DMS 273 (cell line): ENCODE measurements at regions not wholly inside any gene's neighbourhood (a gene's known extent, or its start where the extent isn't known, plus 50 kb on each side); places are given as distances from the start of the nearest gene placed in this dataset.

Experiments used
- DNase-seq: peaks from one replicate; lab custom pipeline; 2025; ENCODE audit not compliant: unreplicated experiment; lab: John Stamatoyannopoulos, UW

DNA sequence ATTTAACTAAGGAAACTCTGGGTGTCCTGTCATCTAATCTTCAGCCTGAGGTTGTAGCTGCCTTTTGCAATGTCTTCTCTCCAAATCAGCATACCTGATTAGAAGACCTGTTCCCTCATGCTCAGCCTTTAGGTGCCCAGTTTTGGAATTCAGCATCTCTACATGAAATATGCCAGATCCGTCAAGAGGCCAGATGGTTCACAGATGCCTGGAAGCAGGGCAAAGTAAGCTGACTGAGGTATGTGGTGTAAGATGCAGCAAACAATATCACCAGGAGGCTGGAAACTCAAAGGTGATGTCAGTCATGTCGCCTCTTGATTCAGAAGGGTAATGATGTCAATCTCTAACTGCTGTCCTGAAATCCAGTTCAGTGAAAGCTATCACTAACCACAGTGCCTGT is 324.4 kb downstream of the PRELID2 start:
- peak; percentile 26 for DNase-seq

DNA sequence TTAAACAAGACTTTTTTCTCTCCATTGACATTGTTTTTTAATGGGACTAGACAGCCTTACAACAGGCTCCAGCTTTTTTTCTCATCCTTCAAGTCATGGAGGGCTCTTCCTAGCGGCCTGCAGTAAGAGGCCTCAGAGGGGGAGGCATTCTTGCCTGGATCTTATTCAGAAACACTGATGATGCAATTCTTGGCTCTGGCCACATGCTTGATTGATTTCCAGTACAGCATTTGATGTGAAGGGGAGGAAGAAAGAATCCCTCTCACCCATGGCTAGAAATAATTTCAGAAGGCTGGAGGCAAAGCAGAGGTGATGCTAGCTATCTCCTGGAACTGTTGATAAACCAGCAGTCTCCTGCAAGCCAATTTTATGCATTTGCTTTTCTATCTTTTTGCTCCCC is 324.8 kb downstream of the PRELID2 start:
- DNase-seq: peak; percentile 16

DNA sequence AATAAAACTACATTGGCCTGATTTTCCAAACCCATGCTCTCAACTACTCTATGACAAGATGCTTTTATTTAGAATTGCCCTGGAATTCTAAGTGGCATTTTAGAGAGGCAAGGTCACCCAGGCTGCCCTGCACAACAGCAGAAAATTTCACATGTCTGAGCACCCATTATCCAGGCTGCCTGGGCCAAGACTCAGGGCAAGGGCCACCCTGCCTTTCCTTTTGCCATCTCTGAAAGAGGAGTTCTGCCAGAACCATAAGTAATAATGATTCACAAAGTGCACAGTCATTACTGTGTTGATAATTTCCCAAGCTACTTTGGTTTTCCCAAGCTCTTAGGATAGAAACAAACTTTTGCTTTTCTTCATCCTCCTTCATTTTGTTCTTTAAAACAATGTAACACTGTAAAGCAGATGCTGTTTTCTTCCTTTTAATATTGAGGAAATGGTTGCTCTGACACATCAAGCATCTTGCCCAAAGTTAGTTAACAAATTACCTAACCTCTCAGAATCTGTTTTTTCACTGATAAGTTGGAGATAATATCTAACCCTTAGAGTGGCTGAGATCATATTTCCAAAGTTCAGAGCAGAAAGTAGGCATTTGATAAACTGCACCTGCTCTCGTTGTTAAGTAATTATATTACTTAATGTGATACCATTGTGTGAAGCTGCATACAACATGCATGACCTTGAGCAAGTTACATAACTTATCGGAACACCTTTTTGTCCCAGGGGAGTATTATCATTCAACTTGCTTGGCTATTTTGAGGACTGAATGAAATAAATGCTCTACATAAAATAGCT is 325.6 kb downstream of the PRELID2 start:
- DNase-seq: peak; percentile 11

DNA sequence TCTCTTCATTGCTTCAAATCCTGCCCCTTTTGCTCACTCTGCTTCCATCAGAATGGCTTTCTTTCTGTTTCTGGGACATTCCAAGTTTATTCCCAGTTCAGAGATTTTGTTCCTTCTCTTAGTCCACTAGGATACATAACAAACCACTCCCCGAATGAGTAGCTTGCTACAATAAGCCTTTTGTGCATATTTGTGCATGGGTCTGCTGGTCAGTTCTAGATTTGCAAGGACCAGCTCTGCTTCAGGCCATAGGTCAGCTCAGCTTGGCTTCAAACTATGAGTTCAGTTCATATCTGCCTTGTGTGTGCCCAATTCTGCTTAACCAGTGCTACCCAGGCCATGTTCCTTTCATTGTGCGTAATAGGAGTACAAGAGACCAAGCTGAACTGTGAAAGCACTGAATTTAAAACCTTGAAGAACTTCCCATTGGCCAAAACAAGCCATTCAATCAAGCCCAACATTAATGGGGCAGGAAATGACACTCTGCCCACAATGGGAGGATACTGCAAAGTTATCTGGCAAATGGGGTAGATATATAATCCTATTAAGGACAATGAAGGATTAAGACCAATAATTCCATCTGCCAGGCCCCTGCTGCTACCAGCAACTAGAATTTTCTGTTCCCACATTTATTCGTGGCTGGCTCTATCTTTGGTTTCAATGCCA is 328.8 kb downstream of the PRELID2 start:
- no peak for DNase-seq

DNA sequence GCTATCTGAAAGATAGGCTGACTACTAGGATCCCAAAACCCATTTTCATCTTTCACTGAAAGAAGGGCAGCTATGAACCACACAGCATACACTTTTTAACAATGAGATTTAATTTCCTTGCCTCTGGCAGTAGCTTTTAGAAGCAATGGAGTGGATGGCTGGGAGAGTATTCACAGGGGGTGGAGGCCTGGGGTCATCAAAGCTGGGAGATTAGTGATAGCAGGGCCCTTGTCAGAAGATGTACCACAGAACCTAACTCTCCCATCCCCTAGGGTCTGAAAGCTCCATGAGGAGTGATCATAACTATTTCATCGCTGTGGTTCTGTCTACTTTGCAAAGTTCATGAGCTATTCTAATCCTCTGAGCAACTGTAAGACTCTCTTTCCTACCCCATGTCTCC is 332.2 kb downstream of the PRELID2 start:
- DNase-seq: no peak

DNA sequence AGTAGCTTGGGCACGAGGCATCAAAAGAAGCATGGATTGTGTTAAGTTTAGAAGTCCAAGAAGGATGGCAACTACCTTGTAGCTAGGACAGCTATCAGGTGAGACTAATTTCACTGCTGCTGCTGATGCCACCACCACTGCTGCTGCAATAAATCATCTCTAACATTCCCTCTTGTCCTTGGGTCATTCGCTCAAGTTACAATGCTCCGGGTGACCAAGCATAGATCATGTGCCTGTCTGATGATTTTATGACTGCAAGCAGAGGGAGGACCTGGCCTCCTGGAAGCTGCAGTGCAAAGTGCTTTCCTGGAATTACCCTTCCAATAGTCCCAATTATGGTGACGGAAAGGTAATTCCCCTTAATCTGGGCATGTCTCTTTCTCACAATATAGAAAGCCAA is 334.4 kb downstream of the PRELID2 start:
- DNase-seq: no peak

DNA sequence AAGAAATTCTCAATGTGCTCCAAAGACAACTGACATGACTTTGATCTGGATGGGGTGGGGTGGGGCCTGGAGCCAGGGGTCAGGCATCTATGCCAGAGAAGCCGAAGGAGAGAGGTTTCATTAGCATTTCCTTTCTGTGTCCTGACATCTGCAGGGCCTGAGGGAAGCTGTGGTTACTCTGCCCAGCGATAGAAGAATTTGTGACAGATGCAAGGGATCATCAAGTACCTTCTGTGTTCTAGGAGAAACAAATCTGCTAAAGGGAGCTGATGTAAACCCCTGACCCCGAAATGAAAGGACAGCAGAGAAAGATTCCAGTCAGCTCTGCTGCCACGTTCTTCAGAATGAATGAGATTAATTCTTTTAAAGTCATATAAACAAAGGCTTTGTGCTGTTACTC is 335.7 kb downstream of the PRELID2 start:
- DNase-seq: peak; percentile 27

DNA sequence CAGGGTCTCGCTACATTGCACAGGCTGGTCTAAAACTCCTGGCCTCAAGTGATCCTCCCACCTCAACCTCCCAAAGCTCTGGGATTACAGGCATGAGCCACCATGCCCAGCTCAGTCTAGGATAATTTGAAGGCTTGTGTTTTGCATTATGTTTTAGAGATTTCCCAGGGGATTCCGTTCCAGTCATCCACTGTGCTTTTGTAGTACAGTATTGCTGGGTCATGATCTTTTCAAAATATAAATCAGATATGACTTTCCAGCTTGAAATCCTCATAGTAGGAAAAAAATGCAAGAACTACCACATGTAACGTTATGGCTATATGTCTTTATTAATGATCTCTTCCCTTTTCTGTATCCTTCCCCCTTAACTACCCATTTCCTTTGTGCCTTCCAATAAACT is 338.1 kb downstream of the PRELID2 start:
- DNase-seq: no peak

DNA sequence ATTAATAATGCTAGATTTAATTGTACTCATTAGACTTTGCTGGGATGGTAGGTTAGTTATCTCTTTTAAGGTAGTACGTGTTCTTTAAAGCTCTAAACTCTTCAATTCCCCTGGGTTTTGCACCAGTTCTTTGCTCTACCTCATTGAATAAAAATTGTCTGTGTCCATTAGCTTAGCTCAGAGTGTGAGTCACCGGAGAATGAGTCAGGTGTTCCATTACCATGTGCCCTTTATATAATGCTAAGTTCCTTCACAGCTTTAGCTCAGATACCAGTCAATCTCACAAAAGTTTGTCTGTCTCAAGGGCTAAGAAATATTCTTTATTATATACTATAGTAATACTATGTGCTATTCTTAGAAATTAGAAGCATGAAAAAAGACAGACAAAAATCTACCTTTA is 339.4 kb downstream of the PRELID2 start:
- peak; percentile 6 for DNase-seq

DNA sequence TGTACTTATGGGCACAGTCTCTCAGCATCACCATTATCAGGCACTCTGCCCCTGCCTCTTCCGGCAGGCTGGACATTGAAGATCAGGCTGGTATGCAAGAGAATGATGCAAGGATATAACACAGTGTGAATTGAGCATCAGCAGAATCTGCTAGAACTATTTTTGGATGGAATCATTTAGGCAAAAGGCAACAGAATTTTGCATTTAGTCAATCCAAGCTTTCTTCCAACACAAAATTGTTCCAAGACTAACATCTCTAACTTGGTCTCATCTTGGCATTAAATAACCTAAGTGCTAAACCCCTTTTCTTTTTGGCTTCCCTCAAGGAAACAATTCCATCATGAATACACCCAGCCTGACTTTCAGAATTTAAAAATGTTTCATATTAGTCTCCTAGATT is 339.9 kb downstream of the PRELID2 start:
- DNase-seq: no peak

DNA sequence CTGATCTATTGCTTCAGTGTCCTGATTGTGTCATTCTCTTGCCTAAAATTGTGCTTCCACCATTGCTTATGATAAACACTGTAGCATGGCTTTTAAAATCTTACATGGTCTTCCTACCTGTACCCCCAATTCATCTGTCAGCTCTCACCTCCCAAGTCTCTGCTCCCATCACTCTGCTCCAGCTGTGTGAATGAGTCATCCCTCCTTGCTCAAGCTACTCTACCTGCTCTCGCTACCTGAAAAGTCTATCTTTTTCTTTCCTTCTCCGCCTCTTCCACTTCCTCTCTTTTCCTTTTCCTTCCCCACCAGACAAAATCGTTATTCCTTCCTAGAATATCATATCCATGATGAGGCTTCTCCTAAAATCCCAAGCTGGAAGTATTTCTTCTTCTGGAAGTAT is 341.7 kb downstream of the PRELID2 start:
- no peak for DNase-seq

DNA sequence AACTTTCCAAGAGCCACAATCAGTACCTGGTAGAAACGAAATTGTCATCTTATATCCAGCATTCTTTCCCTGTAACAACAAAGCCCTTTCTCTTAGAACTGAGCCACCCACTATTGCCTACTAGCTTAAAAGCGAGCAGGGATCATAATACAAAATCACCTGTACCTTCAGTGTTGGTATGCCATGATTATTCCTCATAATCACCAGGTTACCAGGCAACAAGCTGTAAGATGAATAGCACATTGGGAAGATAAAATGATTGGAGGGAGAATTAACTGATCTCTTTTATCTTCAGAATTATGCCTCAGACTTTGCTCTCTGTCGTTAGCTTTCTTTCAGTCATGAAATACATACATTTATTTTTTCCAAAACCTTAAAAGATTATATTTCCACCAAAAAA is 345.6 kb downstream of the PRELID2 start:
- no peak for DNase-seq

DNA sequence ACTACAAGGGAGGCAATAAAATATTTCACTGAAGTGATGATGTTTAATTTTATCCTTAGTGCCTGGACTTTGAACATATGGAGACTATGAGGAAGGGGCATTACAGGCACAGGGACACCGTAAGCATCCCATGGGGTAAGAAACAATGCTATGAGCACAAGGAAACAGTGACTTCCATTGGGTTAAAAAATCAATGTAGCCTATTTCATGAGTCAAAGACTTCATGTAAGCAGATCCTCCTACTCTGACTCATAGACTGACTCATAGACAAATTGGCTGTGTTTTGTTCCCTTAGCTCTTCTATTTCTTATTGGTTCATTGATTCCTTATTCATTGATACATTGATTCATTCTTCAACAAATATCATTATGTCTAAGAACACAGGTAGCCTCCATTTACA is 351.0 kb downstream of the PRELID2 start:
- no peak for DNase-seq

DNA sequence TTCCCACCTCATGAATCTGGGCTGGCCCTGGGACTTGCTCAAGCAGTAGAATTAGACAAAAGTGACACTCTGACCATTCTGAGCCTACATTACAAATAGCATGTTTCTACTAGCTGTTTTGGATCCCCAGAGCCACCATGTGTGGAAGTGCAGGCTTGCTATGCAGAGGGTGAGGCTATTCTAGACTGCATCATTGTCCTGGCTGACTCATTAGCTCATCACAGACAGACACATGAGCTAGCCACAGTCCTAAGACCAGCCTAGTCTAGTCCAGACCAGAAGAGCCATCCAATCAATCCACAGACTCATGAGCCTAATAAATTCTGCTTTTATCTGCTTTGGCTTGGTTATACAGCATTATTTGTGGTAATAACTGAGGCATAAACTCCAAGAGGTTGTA is 351.9 kb downstream of the PRELID2 start:
- DNase-seq: no peak

DNA sequence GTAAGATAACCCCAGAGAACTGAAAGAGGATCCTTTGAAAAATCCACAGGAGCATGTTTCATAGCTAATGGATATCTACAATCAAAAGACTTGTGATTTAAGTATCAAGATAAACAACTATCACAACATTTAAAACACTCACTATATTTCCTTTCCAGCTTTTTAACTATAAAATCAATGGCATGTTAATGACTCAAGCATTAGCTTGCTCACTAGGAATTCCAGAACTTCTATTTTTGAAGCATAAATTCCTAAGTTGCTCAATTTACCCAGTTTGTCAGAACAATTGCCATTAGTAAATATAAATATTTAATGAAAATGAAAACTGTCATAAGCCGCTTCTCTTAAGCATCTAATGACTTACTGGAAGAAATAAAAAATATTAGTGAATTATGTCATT is 355.3 kb downstream of the PRELID2 start:
- no peak for DNase-seq

DNA sequence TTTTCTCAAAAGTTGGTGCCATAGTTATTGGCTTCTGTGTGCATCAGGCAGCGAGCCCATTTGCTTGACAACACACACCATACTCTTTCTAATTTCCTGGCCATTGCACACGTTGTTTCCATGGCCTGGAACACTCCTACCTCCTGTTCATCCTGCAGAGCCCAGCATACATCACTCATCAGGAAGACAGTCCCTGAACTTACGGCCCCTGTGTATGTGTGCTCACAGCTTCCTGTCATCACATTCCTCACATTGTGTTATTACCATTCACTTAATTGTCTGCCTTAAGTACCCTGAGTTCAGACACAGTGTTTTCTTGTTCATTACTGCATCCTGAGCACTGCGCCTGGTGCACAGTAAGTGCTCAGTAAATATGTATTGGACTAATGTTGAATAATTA is 355.9 kb downstream of the PRELID2 start:
- DNase-seq: no peak

DNA sequence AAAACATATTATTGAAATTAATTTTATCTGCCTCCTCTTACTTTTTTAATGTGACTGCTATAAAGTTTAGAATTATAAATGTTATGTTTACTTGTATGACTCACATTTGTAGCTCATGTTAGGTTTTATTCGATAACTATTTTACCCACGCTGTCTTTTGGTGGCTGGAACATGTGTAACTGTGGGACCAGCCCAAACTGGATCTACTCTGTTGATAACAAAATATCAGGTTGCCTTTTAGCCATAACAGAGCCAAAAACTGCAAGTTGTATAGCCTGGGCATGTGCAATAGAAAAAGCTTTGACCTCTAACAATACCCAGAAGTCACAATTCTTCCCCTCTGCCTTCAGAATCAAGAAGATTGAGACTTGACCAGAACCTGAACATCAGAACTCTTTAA is 356.5 kb downstream of the PRELID2 start:
- no peak for DNase-seq

DNA sequence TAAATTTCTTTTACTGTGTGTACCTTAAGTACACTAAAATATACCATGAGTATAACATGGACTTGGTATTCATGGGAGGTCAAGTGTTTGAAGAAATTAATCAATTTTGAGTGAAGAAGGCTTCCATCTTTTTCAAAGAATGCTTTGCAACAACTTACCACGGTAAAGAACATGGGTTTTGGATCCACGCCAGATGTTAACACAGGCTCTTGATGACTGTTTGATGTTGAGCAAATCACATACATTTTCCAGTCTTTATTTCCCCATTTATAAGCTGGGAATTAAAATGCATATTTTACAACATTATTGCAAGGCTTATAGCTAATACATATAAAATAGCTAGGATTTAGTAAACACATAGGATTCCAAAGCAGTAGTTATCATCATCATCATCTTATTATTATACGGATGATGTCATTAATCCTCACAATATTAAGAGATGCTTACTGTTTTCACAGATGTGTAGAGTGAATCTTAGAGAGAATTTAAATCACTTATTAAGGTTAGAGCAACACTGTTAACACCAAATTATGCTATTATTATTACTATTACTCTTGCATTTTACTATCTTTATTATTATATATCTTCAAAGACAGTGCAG is 362.0 kb downstream of the PRELID2 start:
- peak; percentile 16 for DNase-seq

DNA sequence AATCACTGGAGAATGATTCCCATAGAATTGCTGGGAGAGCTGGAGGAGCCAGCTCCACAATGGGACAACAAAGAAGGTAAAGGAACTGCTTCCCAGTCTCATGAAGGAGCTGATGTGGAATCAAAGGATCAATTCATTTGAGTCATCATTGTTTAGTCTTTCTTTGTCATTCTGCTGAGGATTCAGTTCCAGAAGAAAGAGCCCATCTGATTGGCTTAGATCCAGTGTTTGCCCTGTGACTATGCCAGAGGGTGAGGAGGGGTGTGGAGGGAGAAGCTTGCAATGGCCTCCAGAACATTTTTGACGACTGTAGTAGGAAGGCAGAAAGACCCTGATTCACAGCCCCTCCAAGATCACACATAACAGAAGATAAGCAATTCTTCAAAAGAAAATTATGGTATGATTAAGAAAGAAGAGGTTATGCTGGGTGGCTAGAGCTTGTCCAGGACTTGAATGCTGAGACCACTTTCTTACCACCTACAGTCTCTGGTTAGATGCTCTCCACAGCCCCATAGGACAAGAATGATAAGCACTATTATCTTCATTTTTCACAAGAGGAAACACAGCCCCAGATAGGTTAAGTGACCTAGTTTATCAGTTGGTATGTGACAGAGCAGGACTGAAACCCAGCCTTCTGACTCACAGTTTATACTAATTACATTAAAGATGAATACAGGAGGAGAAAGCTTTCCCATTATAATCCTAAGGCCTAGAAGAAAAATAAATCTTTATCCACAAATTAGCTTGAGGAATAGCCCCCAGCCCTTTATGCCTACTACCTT is 363.1 kb downstream of the PRELID2 start:
- no peak for DNase-seq

DNA sequence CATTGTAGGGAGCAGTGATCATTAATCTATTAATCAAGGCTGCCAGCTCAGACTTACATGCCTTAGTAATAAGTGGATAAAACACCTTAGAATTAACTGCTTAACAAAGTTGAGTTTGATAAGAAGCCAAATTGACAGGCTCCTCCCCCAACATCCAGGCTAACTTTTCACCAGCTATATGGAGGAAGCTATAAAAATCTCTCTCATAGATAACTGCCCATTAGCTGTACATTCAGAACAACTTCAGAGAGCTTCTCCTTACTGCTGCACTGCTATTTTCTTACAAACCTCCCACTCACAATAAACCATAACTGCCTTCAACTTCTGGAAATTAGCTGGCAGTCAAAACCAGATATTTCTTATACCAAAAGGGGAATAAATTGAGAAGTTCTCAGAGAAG is 364.1 kb downstream of the PRELID2 start:
- DNase-seq: no peak

DNA sequence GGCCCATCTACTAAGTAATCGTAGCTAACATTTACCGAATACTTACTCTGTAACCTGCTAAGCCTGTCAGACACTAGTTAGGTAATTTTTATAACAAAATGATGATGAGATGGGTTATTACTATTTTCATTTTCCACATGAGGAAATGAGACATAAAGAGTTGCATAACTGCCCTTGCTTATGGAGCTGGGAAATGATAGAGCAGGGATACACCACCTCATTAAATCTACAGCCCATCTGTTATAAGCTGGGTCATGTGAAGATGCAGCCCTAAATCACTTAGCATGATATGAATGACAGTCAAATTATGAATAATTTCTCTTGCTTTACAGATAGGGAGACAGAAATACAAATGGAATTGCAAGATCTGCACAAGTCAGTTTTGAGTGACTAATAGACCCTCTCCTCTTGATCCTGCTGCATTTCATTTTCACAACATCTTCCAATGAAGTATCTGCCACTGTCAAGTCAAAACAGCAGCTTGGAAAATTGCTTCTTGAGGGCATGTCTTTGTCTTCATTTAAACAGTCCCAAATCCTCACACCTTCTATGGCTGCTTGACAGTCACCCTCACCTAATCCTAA is 364.7 kb downstream of the PRELID2 start:
- DNase-seq: no peak
